Activated naive CD8-positive, alpha-beta T cell treated with anti-CD3 and anti-CD28 coated beads, Interleukin-2, amount 50 U/mL, for 24 hours (primary cell): ENCODE measurements at regions not wholly inside any gene's neighbourhood (a gene's known extent, or its start where the extent isn't known, plus 50 kb on each side); places are given as distances from the start of the nearest gene placed in this dataset.

Experiments
- ATAC-seq: fragments of 150-1000 bp; cut with Tn5 transposase; one replicate; pipeline ENCODE4 v1.10.0; 2021
- DNase-seq: peaks from one replicate; pipeline ENCODE4 v3.0.0; 2021
- H3K27ac Mint-ChIP-seq: one replicate; pipeline ENCODE4 v1.8.0; 2021; ENCODE audit warnings: mild to moderate bottlenecking, mixed read lengths
- H3K27me3 Mint-ChIP-seq: one replicate; pipeline ENCODE4 v1.8.0; 2021; ENCODE audit warnings: mixed read lengths
- H3K36me3 Mint-ChIP-seq: one replicate; pipeline ENCODE4 v1.8.0; 2021; ENCODE audit warnings: low read depth, mixed read lengths
- H3K4me1 Mint-ChIP-seq: one replicate; pipeline ENCODE4 v1.8.0; 2021; ENCODE audit warnings: mixed read lengths
- H3K4me3 Mint-ChIP-seq: one replicate; pipeline ENCODE4 v1.8.0; 2021; ENCODE audit warnings: mild to moderate bottlenecking, moderate library complexity, mixed read lengths
- H3K9me3 Mint-ChIP-seq: one replicate; pipeline ENCODE4 v1.8.0; 2021; ENCODE audit warnings: mixed read lengths

GRCh38 chr1:30648408-30649000 lies 74.9 kb downstream of the MATN1 start:
- no peak for ATAC-seq
- H3K27me3 Mint-ChIP-seq, result peaks cover 37% of the 10 kb centered on the region
- DNase-seq, result no peak
- no peak overlapping the region for H3K27ac Mint-ChIP-seq
- no peaks in the 10 kb centered on the region for H3K9me3 Mint-ChIP-seq
- no peaks in the 10 kb centered on the region for H3K36me3 Mint-ChIP-seq
- no peak overlapping the region for H3K4me3 Mint-ChIP-seq
- no peaks in the 10 kb centered on the region for H3K4me1 Mint-ChIP-seq

DNA sequence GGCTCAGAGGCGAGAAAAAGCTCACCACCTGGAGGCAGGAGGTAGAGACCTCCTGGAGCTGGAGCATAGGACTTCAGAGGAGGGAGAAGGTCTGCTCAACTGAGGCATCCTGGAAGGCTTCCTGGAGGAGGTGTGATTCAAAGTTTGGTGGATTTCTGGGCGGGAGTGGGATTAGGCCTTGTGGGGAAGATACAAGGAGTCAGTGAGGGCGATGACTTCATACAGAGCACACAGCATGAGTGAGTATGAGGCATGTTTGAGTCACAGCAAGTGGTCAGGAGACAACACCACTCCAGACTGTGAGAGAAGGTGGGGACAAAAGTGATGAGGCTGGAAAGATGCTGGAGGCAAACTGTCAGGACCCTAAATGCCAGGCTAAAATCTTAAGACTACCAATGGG lies 77.6 kb downstream of the MATN1 start:
- DNase-seq (no peak), ATAC-seq (no peak)
- H3K27me3 Mint-ChIP-seq, result peaks cover 34% of the 10 kb centered on the region
- H3K4me3 Mint-ChIP-seq, result no peak overlapping the region
- no peaks in the 10 kb centered on the region for H3K4me1 Mint-ChIP-seq
- H3K36me3 Mint-ChIP-seq, result no peaks in the 10 kb centered on the region
- H3K9me3 Mint-ChIP-seq, result no peaks in the 10 kb centered on the region
- H3K27ac Mint-ChIP-seq, result no peak overlapping the region

DNA sequence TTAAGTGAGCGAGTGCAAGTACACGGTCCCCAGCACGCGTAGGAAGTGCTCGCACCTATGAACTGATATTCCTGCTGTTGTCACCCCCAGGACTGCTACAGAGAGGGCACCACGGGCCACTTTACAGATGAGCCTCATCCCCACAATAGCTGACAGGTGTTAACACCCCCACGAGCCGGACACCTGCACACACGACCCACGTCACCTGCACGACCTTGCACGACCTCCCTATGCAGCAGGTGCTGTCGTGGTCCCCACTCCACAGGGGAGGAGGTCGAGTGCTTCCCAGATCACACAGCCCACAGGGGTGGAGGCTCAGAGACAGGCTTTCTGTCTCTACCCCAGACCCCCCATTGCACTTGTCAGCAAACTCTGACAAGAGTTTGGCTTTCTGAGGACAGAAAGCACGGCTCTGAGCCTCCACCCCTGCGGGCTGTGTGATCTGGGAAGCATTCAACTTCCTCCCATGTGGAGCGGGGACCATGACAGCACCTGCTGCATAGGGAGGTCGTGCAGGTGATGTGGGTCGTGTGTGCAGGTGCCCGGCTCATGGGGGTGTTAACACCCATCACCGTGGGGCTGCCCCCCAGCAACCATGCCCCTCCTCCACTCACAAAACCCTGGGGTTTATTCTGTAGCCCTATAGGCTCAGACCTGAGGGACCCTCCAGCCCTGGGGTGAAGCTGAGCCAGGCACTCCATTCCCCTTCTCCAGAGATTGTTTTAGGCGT lies 80.8 kb downstream of the MATN1 start:
- Mint-ChIP-seq H3K9me3 (no peaks in the 10 kb centered on the region), H3K4me1 (no peaks in the 10 kb centered on the region), H3K27me3 (peaks cover 21% of the 10 kb centered on the region), H3K27ac (no peak overlapping the region), H3K4me3 (no peak overlapping the region), H3K36me3 (no peaks in the 10 kb centered on the region)
- DNase-seq, result no peak
- no peak for ATAC-seq

DNA sequence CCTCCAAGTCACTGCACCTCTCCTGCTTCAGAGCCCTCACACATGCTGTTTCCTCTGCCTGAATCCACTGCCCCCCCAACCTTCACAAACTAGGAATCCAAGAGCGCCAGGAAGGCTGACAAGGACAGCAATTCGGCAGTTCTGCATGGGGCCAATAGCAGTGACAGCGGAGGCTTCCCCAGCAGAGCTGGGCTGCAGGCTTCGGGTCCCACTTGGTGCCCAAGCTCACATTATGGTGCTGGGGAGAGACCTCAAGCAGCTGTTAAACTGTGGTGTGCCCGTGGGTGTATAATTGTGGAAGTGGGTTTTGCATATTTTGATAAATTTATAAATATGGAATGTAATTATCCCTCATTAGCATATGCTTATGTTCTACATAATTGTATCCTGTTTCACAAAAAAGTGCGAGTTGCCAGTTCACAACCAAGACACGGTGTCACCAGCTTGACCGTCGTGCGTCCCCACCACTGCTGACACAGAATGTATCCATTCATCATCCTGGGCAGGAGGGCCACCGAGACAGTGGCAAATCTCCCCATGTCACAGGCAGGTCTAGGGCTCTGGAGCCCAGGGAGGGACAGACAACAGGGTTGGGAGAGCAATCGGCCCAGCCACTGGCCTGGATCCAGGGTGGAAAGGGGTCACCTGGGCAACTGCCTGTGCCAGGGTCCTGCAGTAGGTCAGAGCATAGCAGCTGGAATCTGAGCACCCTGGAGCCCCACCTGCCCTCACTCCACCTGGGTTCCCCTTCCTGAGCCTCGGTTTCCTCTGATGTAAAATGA lies 81.6 kb downstream of the MATN1 start:
- ATAC-seq (no peak), DNase-seq (no peak)
- Mint-ChIP-seq H3K27ac (no peak overlapping the region), H3K36me3 (no peaks in the 10 kb centered on the region), H3K9me3 (no peaks in the 10 kb centered on the region), H3K4me1 (no peaks in the 10 kb centered on the region), H3K4me3 (no peak overlapping the region), H3K27me3 (peaks cover 21% of the 10 kb centered on the region)

- ATAC-seq, result no peak
- Mint-ChIP-seq H3K9me3 (no peaks in the 10 kb centered on the region), H3K4me1 (no peaks in the 10 kb centered on the region), H3K36me3 (no peaks in the 10 kb centered on the region), H3K27me3 (peaks cover 18% of the 10 kb centered on the region), H3K27ac (no peak overlapping the region), H3K4me3 (no peak overlapping the region)
- DNase-seq, result no peak
These were observed 83.4 kb downstream of the MATN1 start for GRCh38 chr1:30639881-30640452.

- ATAC-seq, result no peak
- peaks cover 11% of the 10 kb centered on the region for H3K27me3 Mint-ChIP-seq
- H3K4me1 Mint-ChIP-seq, result no peaks in the 10 kb centered on the region
- no peak for DNase-seq
- H3K27ac Mint-ChIP-seq, result no peak overlapping the region
- H3K9me3 Mint-ChIP-seq, result no peaks in the 10 kb centered on the region
- no peak overlapping the region for H3K4me3 Mint-ChIP-seq
- no peaks in the 10 kb centered on the region for H3K36me3 Mint-ChIP-seq
These were observed 84.6 kb downstream of the MATN1 start for GRCh38 chr1:30638811-30639210.

GRCh38 chr1:30638086-30638485 lies 85.3 kb downstream of the MATN1 start:
- no peak for ATAC-seq
- H3K27me3 Mint-ChIP-seq, result peaks cover 6% of the 10 kb centered on the region

GRCh38 chr1:30637183-30637980 lies 86.0 kb downstream of the MATN1 start:
- no peak overlapping the region for H3K4me3 Mint-ChIP-seq
- no peak overlapping the region for H3K27ac Mint-ChIP-seq
- ATAC-seq (no peak), DNase-seq (no peak)
- no peaks in the 10 kb centered on the region for H3K9me3 Mint-ChIP-seq
- no peaks in the 10 kb centered on the region for H3K4me1 Mint-ChIP-seq
- peaks cover 6% of the 10 kb centered on the region for H3K27me3 Mint-ChIP-seq
- no peaks in the 10 kb centered on the region for H3K36me3 Mint-ChIP-seq

More at GRCh38 chr1:30638086-30638485, 85.3 kb downstream of the MATN1 start:
- Mint-ChIP-seq H3K4me1 (no peaks in the 10 kb centered on the region), H3K27ac (no peak overlapping the region), H3K36me3 (no peaks in the 10 kb centered on the region), H3K4me3 (no peak overlapping the region), H3K9me3 (no peaks in the 10 kb centered on the region)
- no peak for DNase-seq

- no peak for DNase-seq
- ATAC-seq, result no peak
- Mint-ChIP-seq H3K27ac (no peak overlapping the region), H3K9me3 (no peaks in the 10 kb centered on the region), H3K4me1 (no peaks in the 10 kb centered on the region), H3K4me3 (no peak overlapping the region), H3K27me3 (peaks cover 4% of the 10 kb centered on the region), H3K36me3 (no peaks in the 10 kb centered on the region)
These were observed 86.8 kb downstream of the MATN1 start for GRCh38 chr1:30636621-30637020.

GRCh38 chr1:30635391-30635975 lies 87.9 kb downstream of the MATN1 start:
- Mint-ChIP-seq H3K4me3 (no peak overlapping the region), H3K27me3 (peaks cover 4% of the 10 kb centered on the region), H3K36me3 (no peaks in the 10 kb centered on the region), H3K27ac (no peak overlapping the region), H3K4me1 (no peaks in the 10 kb centered on the region), H3K9me3 (no peaks in the 10 kb centered on the region)
- ATAC-seq (no peak), DNase-seq (no peak)

DNA sequence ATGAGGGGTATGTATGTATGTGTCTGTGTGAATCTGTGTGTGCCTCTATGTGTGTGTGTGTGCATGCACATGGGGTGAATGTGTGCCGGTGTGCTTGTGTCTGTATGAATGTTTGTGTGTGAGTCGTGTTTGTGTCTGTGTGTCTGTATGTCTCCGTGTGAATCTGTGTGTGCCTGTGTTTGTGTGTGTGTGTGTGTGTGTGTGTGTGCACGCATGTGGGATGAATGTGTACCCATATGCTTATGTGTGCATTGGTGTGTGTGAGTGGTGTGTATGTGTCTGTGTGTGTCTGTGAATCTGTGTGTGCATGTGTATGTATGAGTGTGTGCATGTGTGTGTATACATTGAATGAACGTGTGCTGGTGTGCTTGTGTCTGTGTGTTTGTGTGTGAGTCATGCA lies 88.9 kb downstream of the MATN1 start:
- ATAC-seq (no peak), DNase-seq (no peak)
- H3K27me3 Mint-ChIP-seq, result peaks cover 4% of the 10 kb centered on the region
- H3K27ac Mint-ChIP-seq, result no peak overlapping the region
- no peaks in the 10 kb centered on the region for H3K4me1 Mint-ChIP-seq
- no peak overlapping the region for H3K4me3 Mint-ChIP-seq
- no peaks in the 10 kb centered on the region for H3K9me3 Mint-ChIP-seq
- no peaks in the 10 kb centered on the region for H3K36me3 Mint-ChIP-seq

GRCh38 chr1:30633294-30633693 lies 90.1 kb downstream of the MATN1 start:
- Mint-ChIP-seq H3K27ac (no peak overlapping the region), H3K36me3 (no peaks in the 10 kb centered on the region), H3K4me3 (no peak overlapping the region), H3K4me1 (no peaks in the 10 kb centered on the region), H3K27me3 (peaks cover 8% of the 10 kb centered on the region), H3K9me3 (no peaks in the 10 kb centered on the region)
- ATAC-seq (no peak), DNase-seq (no peak)

DNA sequence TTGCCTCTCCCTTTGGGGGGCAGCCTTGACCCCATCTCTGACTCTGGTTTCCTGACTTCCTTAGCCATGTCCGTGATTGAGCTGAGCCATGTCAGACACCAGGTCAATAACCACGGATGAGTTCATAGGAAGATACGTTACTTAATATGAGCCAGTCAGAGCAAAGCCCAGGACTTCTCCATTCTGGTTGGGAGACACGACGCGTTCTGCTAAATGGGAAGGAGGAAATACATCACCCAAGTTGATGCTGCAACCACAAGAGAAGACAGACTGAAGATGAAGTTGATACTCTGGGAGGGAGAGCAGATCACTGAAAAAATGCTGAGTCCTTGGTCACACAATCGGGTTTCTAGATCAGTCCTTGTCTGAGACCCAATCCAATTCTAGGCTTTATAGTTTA lies 90.9 kb downstream of the MATN1 start:
- Mint-ChIP-seq H3K9me3 (no peaks in the 10 kb centered on the region), H3K27ac (no peak overlapping the region), H3K4me3 (no peak overlapping the region), H3K4me1 (no peaks in the 10 kb centered on the region), H3K36me3 (no peaks in the 10 kb centered on the region), H3K27me3 (peaks cover 9% of the 10 kb centered on the region)
- no peak for DNase-seq
- ATAC-seq, result no peak

DNA sequence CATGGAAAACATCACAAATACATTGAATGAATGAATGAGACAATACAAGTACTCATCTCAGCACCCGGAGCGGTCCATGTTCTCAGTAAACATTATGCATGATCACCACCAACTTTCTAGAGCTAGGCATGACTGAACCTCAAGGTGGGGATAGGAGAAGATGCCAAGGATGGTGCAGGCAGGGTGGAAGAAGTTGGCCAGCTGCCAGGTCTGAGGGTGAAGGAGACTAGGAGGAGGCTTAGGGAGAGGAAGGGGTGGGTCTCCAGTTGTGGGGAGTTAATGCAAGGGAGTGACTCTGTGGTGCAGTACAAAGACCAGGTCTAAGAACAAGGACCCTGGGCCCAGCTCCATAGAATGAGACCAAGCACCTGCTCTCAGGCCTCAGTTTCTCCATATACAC lies 91.7 kb downstream of the MATN1 start:
- H3K4me1 Mint-ChIP-seq, result no peaks in the 10 kb centered on the region
- ATAC-seq (no peak), DNase-seq (no peak)
- H3K36me3 Mint-ChIP-seq, result no peaks in the 10 kb centered on the region
- H3K9me3 Mint-ChIP-seq, result no peaks in the 10 kb centered on the region
- H3K27me3 Mint-ChIP-seq, result peaks cover 14% of the 10 kb centered on the region
- no peak overlapping the region for H3K27ac Mint-ChIP-seq
- H3K4me3 Mint-ChIP-seq, result no peak overlapping the region
